Tibial artery (tissue), 4 donors: ENCODE measurements at regions not wholly inside any gene's neighbourhood (a gene's known extent, or its start where the extent isn't known, plus 50 kb on each side); places are given as distances from the start of the nearest gene placed in this dataset.

Experiments used
- DNase-seq, 2 donors: peaks; one replicate each; pipeline ENCODE4 v3.0.0-alpha.2; 2019
- H3K27ac ChIP-seq, 2 donors: fragments of 200-600 bp; sonication (generic) in 1 of 2; 1 replicate in 1 of 2; 2 replicates in 1 of 2; pipeline ENCODE4 v1.5.1; 2018 to 2019; ENCODE audit warnings: mild to moderate bottlenecking in 1 of 2
- H3K27me3 ChIP-seq, 2 donors: fragments of 200-600 bp; sonication (generic) in 1 of 2; one replicate each; pipeline versions ENCODE4 v1.5.1 to v1.6.0; 2016 to 2019
- H3K36me3 ChIP-seq, 3 donors: fragments of 200-600 bp; sonication (generic) in 2 of 3; one replicate each; pipeline ENCODE4 v1.5.1; 2016 to 2019; ENCODE audit warnings: mild to moderate bottlenecking in 2 of 3
- H3K4me1 ChIP-seq, 4 donors: fragments of 200-600 bp; sonication (generic) in 2 of 4; 1 replicate in 3 of 4; 2 replicates in 1 of 4; pipeline ENCODE4 v1.5.1; 2016 to 2019
- H3K4me3 ChIP-seq, 2 donors: fragments of 200-600 bp; sonication (generic) in 1 of 2; 1 replicate in 1 of 2; 2 replicates in 1 of 2; pipeline ENCODE4 v1.5.1; 2018 to 2019; ENCODE audit warnings: mild to moderate bottlenecking in 2 of 2
- H3K9me3 ChIP-seq, 3 donors: fragments of 200-600 bp; sonication (generic) in 1 of 3; one replicate each; pipeline ENCODE4 v1.5.1; 2016 to 2019
- intact Hi-C: fragments of 100-400 bp; cut with DNase I; formaldehyde crosslinking; loops from one replicate; pipeline ENCODE4 v1.15.0; 2023; ENCODE audit warnings: low total_unique reads
- TF ChIP-seq, protein P1 (sequence below), 2 experiments: fragments of 200-600 bp in 1 of 2; fragments of 450-650 bp in 1 of 2; IDR thresholded peaks; one replicate each; pipeline ENCODE4 v1.5.1; 2017 to 2019; ENCODE audit warnings: antibody characterized with exemption in 2 of 2, mild to moderate bottlenecking in 1 of 2, moderate library complexity in 1 of 2

DNA sequence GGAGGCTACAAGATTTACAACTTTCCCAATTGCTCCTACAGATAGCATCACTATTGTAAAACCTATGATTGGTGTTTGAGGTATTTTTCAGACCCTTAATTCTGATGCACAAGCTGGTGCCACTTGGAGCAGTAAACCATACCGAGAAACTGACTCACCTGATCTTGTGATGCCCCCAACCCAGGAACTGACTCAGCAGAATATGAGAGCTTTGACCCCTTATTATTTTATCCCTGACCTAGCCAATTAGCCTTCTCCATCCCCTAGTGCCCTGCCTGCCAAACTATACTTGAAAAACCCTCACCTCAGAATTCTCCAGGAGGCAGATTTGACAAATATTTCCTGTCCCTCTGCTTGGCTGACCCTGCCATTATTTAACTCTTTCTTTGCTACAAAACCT lies 585.9 kb upstream of the GHITM start:
- intact Hi-C loops, result no loop called here
- H3K27me3 ChIP-seq, result no peaks in the 10 kb centered on the region
- no peaks in the 10 kb centered on the region for H3K36me3 ChIP-seq
- no peaks in the 10 kb centered on the region for H3K9me3 ChIP-seq
- no peak overlapping the region for H3K27ac ChIP-seq
- H3K4me3 ChIP-seq, result no peak overlapping the region
- H3K4me1 ChIP-seq, result no peaks in the 10 kb centered on the region
- no peak for DNase-seq
- TF ChIP-seq, protein P1, sequence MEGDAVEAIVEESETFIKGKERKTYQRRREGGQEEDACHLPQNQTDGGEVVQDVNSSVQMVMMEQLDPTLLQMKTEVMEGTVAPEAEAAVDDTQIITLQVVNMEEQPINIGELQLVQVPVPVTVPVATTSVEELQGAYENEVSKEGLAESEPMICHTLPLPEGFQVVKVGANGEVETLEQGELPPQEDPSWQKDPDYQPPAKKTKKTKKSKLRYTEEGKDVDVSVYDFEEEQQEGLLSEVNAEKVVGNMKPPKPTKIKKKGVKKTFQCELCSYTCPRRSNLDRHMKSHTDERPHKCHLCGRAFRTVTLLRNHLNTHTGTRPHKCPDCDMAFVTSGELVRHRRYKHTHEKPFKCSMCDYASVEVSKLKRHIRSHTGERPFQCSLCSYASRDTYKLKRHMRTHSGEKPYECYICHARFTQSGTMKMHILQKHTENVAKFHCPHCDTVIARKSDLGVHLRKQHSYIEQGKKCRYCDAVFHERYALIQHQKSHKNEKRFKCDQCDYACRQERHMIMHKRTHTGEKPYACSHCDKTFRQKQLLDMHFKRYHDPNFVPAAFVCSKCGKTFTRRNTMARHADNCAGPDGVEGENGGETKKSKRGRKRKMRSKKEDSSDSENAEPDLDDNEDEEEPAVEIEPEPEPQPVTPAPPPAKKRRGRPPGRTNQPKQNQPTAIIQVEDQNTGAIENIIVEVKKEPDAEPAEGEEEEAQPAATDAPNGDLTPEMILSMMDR (IDR thresholded peaks at IDR 0.05), result no peak

DNA sequence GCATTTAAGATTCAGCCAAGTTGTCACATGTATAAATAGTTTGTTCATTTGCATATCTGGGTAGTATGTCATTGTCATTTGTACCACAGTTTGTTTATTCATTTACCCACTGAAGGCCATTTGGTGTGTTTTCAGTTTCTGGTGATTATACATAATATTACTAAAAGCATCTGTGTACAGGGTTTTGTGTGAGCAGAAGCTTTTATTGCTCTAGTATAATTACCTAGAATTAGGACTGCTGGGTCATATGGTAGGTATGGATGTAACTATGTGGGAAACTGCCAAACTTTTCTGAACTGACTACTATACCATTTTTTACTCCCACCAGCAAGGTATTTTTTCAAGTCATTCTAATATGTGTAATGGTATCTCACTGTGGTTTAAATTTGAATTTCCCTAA lies 584.0 kb upstream of the GHITM start:
- Histone ChIP-seq H3K9me3 (no peaks in the 10 kb centered on the region), H3K27ac (no peak overlapping the region), H3K27me3 (no peaks in the 10 kb centered on the region), H3K36me3 (no peaks in the 10 kb centered on the region), H3K4me3 (no peak overlapping the region), H3K4me1 (no peaks in the 10 kb centered on the region)
- intact Hi-C loops, result no loop called here
- TF ChIP-seq, protein P1 (IDR thresholded peaks at IDR 0.05), result no peak
- DNase-seq, result no peak

DNA sequence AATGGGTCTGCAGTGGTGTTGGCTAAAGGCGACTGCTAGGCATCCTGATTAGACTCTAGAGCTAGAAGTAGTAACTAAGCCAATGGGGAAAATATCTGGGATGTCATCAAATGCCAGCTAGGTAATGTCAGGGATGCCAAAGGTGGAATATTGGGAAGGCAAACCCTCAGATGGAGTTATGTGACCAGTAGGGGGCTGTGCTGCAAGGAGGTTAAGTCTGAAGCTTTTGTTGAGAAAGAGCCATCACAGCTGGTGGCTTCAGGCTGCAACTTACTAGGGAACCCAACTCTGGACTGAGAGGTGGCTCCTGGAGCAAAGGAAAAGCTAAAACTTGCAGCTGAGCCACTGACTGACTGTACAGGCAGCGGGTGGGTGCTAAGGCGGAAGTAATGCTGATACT lies 576.9 kb upstream of the GHITM start:
- Histone ChIP-seq H3K27ac (no peak overlapping the region), H3K36me3 (no peaks in the 10 kb centered on the region), H3K27me3 (no peaks in the 10 kb centered on the region), H3K4me1 (no peaks in the 10 kb centered on the region), H3K4me3 (no peak overlapping the region), H3K9me3 (no peaks in the 10 kb centered on the region)
- TF ChIP-seq, protein P1 (IDR thresholded peaks at IDR 0.05), result no peak
- no peak for DNase-seq
- intact Hi-C loops, result no loop called here

DNA sequence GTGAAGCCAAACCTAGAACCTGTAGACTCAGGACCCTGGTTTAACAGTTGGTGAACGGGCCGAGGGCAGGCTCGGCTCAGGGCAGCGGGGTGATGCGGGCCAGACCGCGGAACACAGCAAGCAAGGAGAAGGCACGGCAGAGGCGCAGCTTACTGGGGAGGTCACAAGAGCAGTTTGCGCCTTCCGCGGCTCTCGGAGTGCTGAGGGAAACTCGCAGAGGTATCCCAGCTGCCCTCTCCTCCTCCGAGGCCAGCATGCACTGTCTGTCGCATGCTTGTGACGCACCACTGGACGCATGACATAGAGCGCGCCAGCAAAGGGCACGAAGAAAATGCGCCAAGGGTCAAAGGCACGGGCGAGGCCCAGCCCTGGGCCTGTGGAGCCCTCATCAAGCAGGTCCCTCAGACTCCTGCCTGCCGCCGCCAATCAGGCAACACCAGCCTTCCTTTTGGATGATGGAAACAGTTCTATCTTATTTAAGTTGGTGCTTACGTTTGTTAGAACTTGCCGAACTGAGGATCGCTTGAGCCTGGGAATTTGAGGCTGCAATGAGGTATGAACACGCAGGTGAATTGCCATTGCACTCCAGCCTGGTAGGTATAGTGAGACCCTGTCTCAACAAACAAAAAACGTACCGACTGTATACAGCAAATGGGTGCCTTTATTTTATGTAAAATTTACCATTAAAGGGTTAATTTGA lies 574.3 kb upstream of the GHITM start:
- no peak for DNase-seq
- no peaks in the 10 kb centered on the region for H3K27me3 ChIP-seq
- TF ChIP-seq, protein P1 (IDR thresholded peaks at IDR 0.05), result no peak
- intact Hi-C loops, result no loop called here
- H3K9me3 ChIP-seq, result no peaks in the 10 kb centered on the region
- H3K4me1 ChIP-seq, result no peaks in the 10 kb centered on the region
- no peak overlapping the region for H3K4me3 ChIP-seq
- H3K36me3 ChIP-seq, result no peaks in the 10 kb centered on the region
- H3K27ac ChIP-seq, result no peak overlapping the region

DNA sequence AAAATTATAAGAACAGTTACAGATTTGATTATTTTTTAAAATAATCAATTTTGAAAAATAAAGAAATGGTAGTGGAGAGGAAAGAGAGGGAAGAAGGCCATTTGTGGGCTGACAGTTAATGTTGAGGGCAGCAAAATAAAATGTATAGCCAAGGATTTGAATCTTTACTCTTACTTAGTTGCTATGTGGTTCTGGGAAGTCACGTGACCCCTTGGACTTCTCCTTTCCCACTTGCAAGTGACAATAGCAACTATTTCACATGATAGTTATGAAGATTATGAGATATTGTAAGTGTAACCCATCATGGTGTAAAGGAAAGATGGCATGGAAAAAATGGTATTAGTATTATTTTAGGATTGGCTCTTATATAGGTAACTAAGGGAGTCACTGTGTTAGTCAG lies 567.3 kb upstream of the GHITM start:
- Histone ChIP-seq H3K4me1 (no peaks in the 10 kb centered on the region), H3K36me3 (no peaks in the 10 kb centered on the region), H3K9me3 (no peaks in the 10 kb centered on the region), H3K27me3 (no peaks in the 10 kb centered on the region), H3K27ac (no peak overlapping the region), H3K4me3 (no peak overlapping the region)
- TF ChIP-seq, protein P1 (IDR thresholded peaks at IDR 0.05), result no peak
- no peak for DNase-seq
- intact Hi-C loops, result no loop called here

DNA sequence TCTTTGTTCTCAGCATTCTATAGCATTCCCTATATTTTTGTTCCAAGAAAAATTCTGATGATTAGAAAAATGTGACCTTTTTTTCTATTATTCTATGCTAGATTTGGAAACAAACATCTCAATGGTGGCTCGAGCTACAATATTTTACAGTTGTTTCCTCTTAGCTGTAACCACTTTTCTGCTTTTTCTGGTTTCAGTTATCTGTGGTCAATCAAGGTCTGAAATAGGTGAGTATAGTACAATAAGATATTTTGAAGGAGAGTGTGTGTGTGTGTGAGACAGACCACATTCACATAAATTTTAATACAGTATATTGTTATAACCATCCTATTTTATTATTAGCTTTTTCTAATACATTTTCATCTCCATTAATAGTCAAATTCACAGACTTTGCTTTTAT lies 564.5 kb upstream of the GHITM start:
- Histone ChIP-seq H3K4me3 (no peak overlapping the region), H3K27me3 (no peaks in the 10 kb centered on the region), H3K36me3 (no peaks in the 10 kb centered on the region), H3K9me3 (peaks cover 0 to 5% (median 0%) of the 10 kb centered on the region in 3 donors), H3K27ac (no peak overlapping the region), H3K4me1 (no peaks in the 10 kb centered on the region)
- no peak for DNase-seq
- intact Hi-C loops, result no loop called here
- TF ChIP-seq, protein P1 (IDR thresholded peaks at IDR 0.05), result no peak
